ENCODE measurements at regions not wholly inside any gene's neighbourhood (a gene's known extent, or its start where the extent isn't known, plus 50 kb on each side); places are given as distances from the start of the nearest gene placed in this dataset.

GRCh38 chr6:91266156-91266555, 679.3 kb upstream of the MAP3K7 start:
- no peaks in the 10 kb centered on the region for H3K36me3 ChIP-seq (ENCODE audit: control insufficient read depth in 4 of 4, insufficient read depth in 4 of 4, low read length in 3 of 4)
- no peak overlapping the region for H3K27ac ChIP-seq (ENCODE audit: insufficient read depth in 1 of 2, low read depth in 1 of 2, low read length in 2 of 2, poor library complexity in 1 of 2, severe bottlenecking in 2 of 2)
- no peak overlapping the region for H3K4me3 ChIP-seq (ENCODE audit: control insufficient read depth in 1 of 7, extremely low read depth in 1 of 7, insufficient read depth in 4 of 7, low read depth in 2 of 7, low read length in 6 of 7)
- H3K4me1 ChIP-seq (ENCODE audit: control extremely low read depth in 1 of 4, control insufficient read depth in 4 of 4, insufficient read depth in 4 of 4, low read length in 3 of 4) = no peaks in the 10 kb centered on the region
- POLR2A ChIA-PET = no interaction called here
- CTCF ChIA-PET = no interaction called here
- DNase-seq = no peak
- no peaks in the 10 kb centered on the region for H3K27me3 ChIP-seq (replicated peaks in 2 of 5; ENCODE audit: control insufficient read depth in 4 of 5, insufficient read depth in 5 of 5, low read length in 4 of 5)
- H3K9me3 ChIP-seq (ENCODE audit: control extremely low read depth in 1 of 5, control insufficient read depth in 4 of 5, insufficient read depth in 2 of 5, low read depth in 1 of 5, low read length in 4 of 5) = peaks cover 0 to 7% (median 3%) of the 10 kb centered on the region in 5 experiments

GRCh38 chr6:91243436-91243835, 656.6 kb upstream of the MAP3K7 start:
- H3K27ac ChIP-seq (ENCODE audit: insufficient read depth in 1 of 2, low read depth in 1 of 2, low read length in 2 of 2, poor library complexity in 1 of 2, severe bottlenecking in 2 of 2) = no peak overlapping the region
- ChIA-PET CTCF (no interaction called here), POLR2A (no interaction called here)
- no peaks in the 10 kb centered on the region for H3K4me1 ChIP-seq (ENCODE audit: control extremely low read depth in 1 of 4, control insufficient read depth in 4 of 4, insufficient read depth in 4 of 4, low read length in 3 of 4)
- no peaks in the 10 kb centered on the region for H3K36me3 ChIP-seq (ENCODE audit: control insufficient read depth in 4 of 4, insufficient read depth in 4 of 4, low read length in 3 of 4)
- H3K27me3 ChIP-seq (replicated peaks in 2 of 5; ENCODE audit: control insufficient read depth in 4 of 5, insufficient read depth in 5 of 5, low read length in 4 of 5) = no peaks in the 10 kb centered on the region
- 100% methylated on average over 1 of the region's 2 CpGs for WGBS (ENCODE audit: insufficient coverage)
- no peak overlapping the region for H3K4me3 ChIP-seq (ENCODE audit: control insufficient read depth in 1 of 7, extremely low read depth in 1 of 7, insufficient read depth in 4 of 7, low read depth in 2 of 7, low read length in 6 of 7)
- no peak for DNase-seq
- H3K9me3 ChIP-seq (ENCODE audit: control extremely low read depth in 1 of 5, control insufficient read depth in 4 of 5, insufficient read depth in 2 of 5, low read depth in 1 of 5, low read length in 4 of 5) = no peaks in the 10 kb centered on the region

GRCh38 chr6:91242614-91242949, 655.7 kb upstream of the MAP3K7 start:
- ChIA-PET POLR2A (no interaction called here), CTCF (no interaction called here)
- Histone ChIP-seq H3K36me3 (ENCODE audit: control insufficient read depth in 4 of 4, insufficient read depth in 4 of 4, low read length in 3 of 4) (no peaks in the 10 kb centered on the region), H3K9me3 (ENCODE audit: control extremely low read depth in 1 of 5, control insufficient read depth in 4 of 5, insufficient read depth in 2 of 5, low read depth in 1 of 5, low read length in 4 of 5) (no peaks in the 10 kb centered on the region), H3K4me1 (ENCODE audit: control extremely low read depth in 1 of 4, control insufficient read depth in 4 of 4, insufficient read depth in 4 of 4, low read length in 3 of 4) (no peaks in the 10 kb centered on the region), H3K4me3 (ENCODE audit: control insufficient read depth in 1 of 7, extremely low read depth in 1 of 7, insufficient read depth in 4 of 7, low read depth in 2 of 7, low read length in 6 of 7) (no peak overlapping the region), H3K27ac (ENCODE audit: insufficient read depth in 1 of 2, low read depth in 1 of 2, low read length in 2 of 2, poor library complexity in 1 of 2, severe bottlenecking in 2 of 2) (no peak overlapping the region), H3K27me3 (replicated peaks in 2 of 5; ENCODE audit: control insufficient read depth in 4 of 5, insufficient read depth in 5 of 5, low read length in 4 of 5) (no peaks in the 10 kb centered on the region)
- WGBS (ENCODE audit: insufficient coverage) = 96% methylated on average over 3 of the region's 3 CpGs
- DNase-seq = no peak

- no peaks in the 10 kb centered on the region for H3K27me3 ChIP-seq (replicated peaks in 2 of 5; ENCODE audit: control insufficient read depth in 4 of 5, insufficient read depth in 5 of 5, low read length in 4 of 5)
- no peak for DNase-seq
- CTCF ChIA-PET = no interaction called here
- WGBS (ENCODE audit: insufficient coverage) = 96% methylated on average over 3 of the region's 6 CpGs
- H3K4me3 ChIP-seq (ENCODE audit: control insufficient read depth in 1 of 7, extremely low read depth in 1 of 7, insufficient read depth in 4 of 7, low read depth in 2 of 7, low read length in 6 of 7) = no peak overlapping the region
- H3K9me3 ChIP-seq (ENCODE audit: control extremely low read depth in 1 of 5, control insufficient read depth in 4 of 5, insufficient read depth in 2 of 5, low read depth in 1 of 5, low read length in 4 of 5) = no peaks in the 10 kb centered on the region
- H3K36me3 ChIP-seq (ENCODE audit: control insufficient read depth in 4 of 4, insufficient read depth in 4 of 4, low read length in 3 of 4) = no peaks in the 10 kb centered on the region
- no peak overlapping the region for H3K27ac ChIP-seq (ENCODE audit: insufficient read depth in 1 of 2, low read depth in 1 of 2, low read length in 2 of 2, poor library complexity in 1 of 2, severe bottlenecking in 2 of 2)
- POLR2A ChIA-PET = no interaction called here
- no peaks in the 10 kb centered on the region for H3K4me1 ChIP-seq (ENCODE audit: control extremely low read depth in 1 of 4, control insufficient read depth in 4 of 4, insufficient read depth in 4 of 4, low read length in 3 of 4)
Measured at GRCh38 chr6:91241946-91242613, 655.2 kb upstream of the MAP3K7 start.

GRCh38 chr6:91240878-91241603, 654.2 kb upstream of the MAP3K7 start:
- CTCF ChIA-PET = no interaction called here

GRCh38 chr6:91221072-91221720, 634.3 kb upstream of the MAP3K7 start:
- DNase-seq = no peak
- no peaks in the 10 kb centered on the region for H3K27me3 ChIP-seq (replicated peaks in 2 of 5; ENCODE audit: control insufficient read depth in 4 of 5, insufficient read depth in 5 of 5, low read length in 4 of 5)
- no peaks in the 10 kb centered on the region for H3K36me3 ChIP-seq (ENCODE audit: control insufficient read depth in 4 of 4, insufficient read depth in 4 of 4, low read length in 3 of 4)
- H3K27ac ChIP-seq (ENCODE audit: insufficient read depth in 1 of 2, low read depth in 1 of 2, low read length in 2 of 2, poor library complexity in 1 of 2, severe bottlenecking in 2 of 2) = no peak overlapping the region
- no peaks in the 10 kb centered on the region for H3K4me1 ChIP-seq (ENCODE audit: control extremely low read depth in 1 of 4, control insufficient read depth in 4 of 4, insufficient read depth in 4 of 4, low read length in 3 of 4)
- 50% methylated on average over 2 of the region's 7 CpGs for WGBS (ENCODE audit: insufficient coverage)
- ChIA-PET CTCF (no interaction called here), POLR2A (no interaction called here)
- H3K4me3 ChIP-seq (ENCODE audit: control insufficient read depth in 1 of 7, extremely low read depth in 1 of 7, insufficient read depth in 4 of 7, low read depth in 2 of 7, low read length in 6 of 7) = no peak overlapping the region
- H3K9me3 ChIP-seq (ENCODE audit: control extremely low read depth in 1 of 5, control insufficient read depth in 4 of 5, insufficient read depth in 2 of 5, low read depth in 1 of 5, low read length in 4 of 5) = no peaks in the 10 kb centered on the region

More at GRCh38 chr6:91240878-91241603, 654.2 kb upstream of the MAP3K7 start:
- Histone ChIP-seq H3K27ac (ENCODE audit: insufficient read depth in 1 of 2, low read depth in 1 of 2, low read length in 2 of 2, poor library complexity in 1 of 2, severe bottlenecking in 2 of 2) (no peak overlapping the region), H3K4me3 (ENCODE audit: control insufficient read depth in 1 of 7, extremely low read depth in 1 of 7, insufficient read depth in 4 of 7, low read depth in 2 of 7, low read length in 6 of 7) (no peak overlapping the region), H3K4me1 (ENCODE audit: control extremely low read depth in 1 of 4, control insufficient read depth in 4 of 4, insufficient read depth in 4 of 4, low read length in 3 of 4) (no peaks in the 10 kb centered on the region), H3K36me3 (ENCODE audit: control insufficient read depth in 4 of 4, insufficient read depth in 4 of 4, low read length in 3 of 4) (no peaks in the 10 kb centered on the region), H3K27me3 (replicated peaks in 2 of 5; ENCODE audit: control insufficient read depth in 4 of 5, insufficient read depth in 5 of 5, low read length in 4 of 5) (no peaks in the 10 kb centered on the region), H3K9me3 (ENCODE audit: control extremely low read depth in 1 of 5, control insufficient read depth in 4 of 5, insufficient read depth in 2 of 5, low read depth in 1 of 5, low read length in 4 of 5) (no peaks in the 10 kb centered on the region)
- DNase-seq = no peak
- WGBS (ENCODE audit: insufficient coverage) = 100% methylated on average over 1 of the region's 1 CpG
- POLR2A ChIA-PET = no interaction called here

- Histone ChIP-seq H3K36me3 (ENCODE audit: control insufficient read depth in 4 of 4, insufficient read depth in 4 of 4, low read length in 3 of 4) (no peaks in the 10 kb centered on the region), H3K4me1 (ENCODE audit: control extremely low read depth in 1 of 4, control insufficient read depth in 4 of 4, insufficient read depth in 4 of 4, low read length in 3 of 4) (no peaks in the 10 kb centered on the region), H3K27ac (ENCODE audit: insufficient read depth in 1 of 2, low read depth in 1 of 2, low read length in 2 of 2, poor library complexity in 1 of 2, severe bottlenecking in 2 of 2) (no peak overlapping the region), H3K27me3 (replicated peaks in 2 of 5; ENCODE audit: control insufficient read depth in 4 of 5, insufficient read depth in 5 of 5, low read length in 4 of 5) (no peaks in the 10 kb centered on the region), H3K4me3 (ENCODE audit: control insufficient read depth in 1 of 7, extremely low read depth in 1 of 7, insufficient read depth in 4 of 7, low read depth in 2 of 7, low read length in 6 of 7) (no peak overlapping the region), H3K9me3 (ENCODE audit: control extremely low read depth in 1 of 5, control insufficient read depth in 4 of 5, insufficient read depth in 2 of 5, low read depth in 1 of 5, low read length in 4 of 5) (peaks cover 0 to 8% (median 3%) of the 10 kb centered on the region in 5 experiments)
- no peak for DNase-seq
- 89% methylated on average over 3 of the region's 5 CpGs for WGBS (ENCODE audit: insufficient coverage)
- POLR2A ChIA-PET = no interaction called here
- CTCF ChIA-PET = no interaction called here
Measured at GRCh38 chr6:91213229-91213901, 626.5 kb upstream of the MAP3K7 start.

Measured in common myeloid progenitor, CD34-positive (primary cell).